Fibroblast of lung (primary cell): ENCODE measurements at regions not wholly inside any gene's neighbourhood (a gene's known extent, or its start where the extent isn't known, plus 50 kb on each side); places are given as distances from the start of the nearest gene placed in this dataset.
"Not testable (repeated sequence)": the region's sequence is repeated elsewhere in the genome, so short reads cannot be mapped to it uniquely, and the experiment has no call there.

Source experiments
- DNase-seq, 2 donors: peaks; one replicate each; pipeline versions ENCODE4 v3.0.0 to v3.0.0-alpha.2; 2010; ENCODE audit warnings: low read depth in 2 of 2
- H2AFZ ChIP-seq: 2 replicates; pipeline ENCODE4 v1.5.1; 2012; ENCODE audit warnings: low read length, control low read depth, inconsistent platforms
- H3K27ac ChIP-seq: 2 replicates; pipeline ENCODE4 v1.5.1; 2011; ENCODE audit warnings: low read length, control low read depth; ENCODE audit not compliant: insufficient read depth
- H3K27me3 ChIP-seq: 2 replicates; pipeline ENCODE4 v1.5.1; 2011; ENCODE audit warnings: mild to moderate bottlenecking, low read length; ENCODE audit not compliant: control insufficient read depth, insufficient read depth
- H3K36me3 ChIP-seq: 2 replicates; pipeline ENCODE4 v1.5.1; 2011; ENCODE audit warnings: low read length; ENCODE audit not compliant: control insufficient read depth, insufficient read depth
- H3K4me1 ChIP-seq: 2 replicates; pipeline ENCODE4 v1.5.1; 2011; ENCODE audit warnings: low read length; ENCODE audit not compliant: control insufficient read depth, insufficient read depth; ENCODE audit errors: extremely low read depth
- H3K4me2 ChIP-seq: 2 replicates; pipeline ENCODE4 v1.5.1; 2011; ENCODE audit warnings: low read length, control low read depth; ENCODE audit not compliant: insufficient read depth; ENCODE audit errors: extremely low read depth
- H3K4me3 ChIP-seq, 4 experiments: fragments of 200-600 bp in 1 of 4; sonication (generic) in 1 of 4; replicated peaks in 1 of 4; 2 replicates each; pipeline ENCODE4 v1.5.1; 2011 to 2016; ENCODE audit warnings: low read length in 4 of 4, low read depth in 3 of 4, mild to moderate bottlenecking in 3 of 4, control low read depth in 2 of 4, inconsistent platforms in 1 of 4, mixed read lengths in 1 of 4; ENCODE audit not compliant: insufficient read depth in 1 of 4; ENCODE audit errors: control extremely low read depth in 1 of 4
- H3K79me2 ChIP-seq: 2 replicates; pipeline ENCODE4 v1.5.1; 2012; ENCODE audit warnings: mild to moderate bottlenecking, low read length, inconsistent platforms; ENCODE audit not compliant: control insufficient read depth, insufficient read depth
- H3K9ac ChIP-seq: 2 replicates; pipeline ENCODE4 v1.5.1; 2011; ENCODE audit warnings: mild to moderate bottlenecking, low read length, control low read depth; ENCODE audit not compliant: insufficient read depth
- H3K9me3 ChIP-seq: 2 replicates; pipeline ENCODE4 v1.5.1; 2012; ENCODE audit warnings: low read depth, low read length; ENCODE audit not compliant: control insufficient read depth, insufficient read depth
- H4K20me1 ChIP-seq: 2 replicates; pipeline ENCODE4 v1.5.1; 2011; ENCODE audit warnings: low read length; ENCODE audit not compliant: control insufficient read depth, insufficient read depth; ENCODE audit errors: extremely low read depth
- CTCF ChIP-seq, 2 donors: IDR thresholded peaks in 1 of 2; conservative IDR thresholded peaks in 1 of 2; 1 replicate in 1 of 2; 2 replicates in 1 of 2; pipeline ENCODE4 v1.5.1; 2011 to 2012; ENCODE audit warnings: low read length in 2 of 2, control low read depth in 1 of 2, inconsistent platforms in 1 of 2, low read depth in 1 of 2, mild to moderate bottlenecking in 1 of 2
- EZH2 ChIP-seq: IDR thresholded peaks from 2 replicates; pipeline ENCODE4 v1.5.1; 2012; ENCODE audit warnings: low read length, control low read depth, mild to moderate bottlenecking; ENCODE audit errors: missing control alignments

- Histone ChIP-seq H3K9me3 (no peaks in the 10 kb centered on the region), H3K4me1 (no peaks in the 10 kb centered on the region), H4K20me1 (no peaks in the 10 kb centered on the region), H3K4me3 (no peak overlapping the region), H3K9ac (no peak overlapping the region), H3K36me3 (no peaks in the 10 kb centered on the region), H2AFZ (no peak overlapping the region), H3K4me2 (no peak overlapping the region), H3K27ac (no peak overlapping the region), H3K79me2 (no peaks in the 10 kb centered on the region), H3K27me3 (peaks cover 11% of the 10 kb centered on the region)
- DNase-seq, result no peak
- TF ChIP-seq EZH2 (no peak), CTCF (conservative IDR thresholded peaks at IDR 0.05 in 1 of 2, IDR thresholded peaks at IDR 0.05 in 1 of 2; ENCODE audit: low read depth in 1 of 2, low read length in 2 of 2) (no peak)
Observed at GRCh38 chr9:108775901-108776306, 79.9 kb downstream of the ACTL7B start.

- H3K4me3 ChIP-seq, H3K9ac ChIP-seq, H3K27ac ChIP-seq, H3K27me3 ChIP-seq, H3K9me3 ChIP-seq, H3K4me2 ChIP-seq, H2AFZ ChIP-seq, H3K79me2 ChIP-seq, H3K4me1 ChIP-seq, H3K36me3 ChIP-seq, H4K20me1 ChIP-seq, DNase-seq: not testable (repeated sequence)
Observed at GRCh38 chr9:108774088-108774487, 81.7 kb downstream of the ACTL7B start.

- no peaks in the 10 kb centered on the region for H4K20me1 ChIP-seq
- no peak overlapping the region for H2AFZ ChIP-seq
- H3K4me2 ChIP-seq, result no peak overlapping the region
- H3K4me3 ChIP-seq, result no peak overlapping the region
- peaks cover under 1% of the 10 kb centered on the region for H3K27me3 ChIP-seq
- DNase-seq, result no peak
- no peaks in the 10 kb centered on the region for H3K4me1 ChIP-seq
- H3K9me3 ChIP-seq, result no peaks in the 10 kb centered on the region
- H3K27ac ChIP-seq, result no peak overlapping the region
- H3K79me2 ChIP-seq, result no peaks in the 10 kb centered on the region
- no peaks in the 10 kb centered on the region for H3K36me3 ChIP-seq
- TF ChIP-seq EZH2, result no peak
- TF ChIP-seq CTCF (conservative IDR thresholded peaks at IDR 0.05 in 1 of 2, IDR thresholded peaks at IDR 0.05 in 1 of 2; ENCODE audit: low read depth in 1 of 2, low read length in 2 of 2), result no peak
- no peak overlapping the region for H3K9ac ChIP-seq
Observed at GRCh38 chr9:108772301-108772894, 83.4 kb downstream of the ACTL7B start.
